ENCODE measurements at regions not wholly inside any gene's neighbourhood (a gene's known extent, or its start where the extent isn't known, plus 50 kb on each side); places are given as distances from the start of the nearest gene placed in this dataset.

DNA sequence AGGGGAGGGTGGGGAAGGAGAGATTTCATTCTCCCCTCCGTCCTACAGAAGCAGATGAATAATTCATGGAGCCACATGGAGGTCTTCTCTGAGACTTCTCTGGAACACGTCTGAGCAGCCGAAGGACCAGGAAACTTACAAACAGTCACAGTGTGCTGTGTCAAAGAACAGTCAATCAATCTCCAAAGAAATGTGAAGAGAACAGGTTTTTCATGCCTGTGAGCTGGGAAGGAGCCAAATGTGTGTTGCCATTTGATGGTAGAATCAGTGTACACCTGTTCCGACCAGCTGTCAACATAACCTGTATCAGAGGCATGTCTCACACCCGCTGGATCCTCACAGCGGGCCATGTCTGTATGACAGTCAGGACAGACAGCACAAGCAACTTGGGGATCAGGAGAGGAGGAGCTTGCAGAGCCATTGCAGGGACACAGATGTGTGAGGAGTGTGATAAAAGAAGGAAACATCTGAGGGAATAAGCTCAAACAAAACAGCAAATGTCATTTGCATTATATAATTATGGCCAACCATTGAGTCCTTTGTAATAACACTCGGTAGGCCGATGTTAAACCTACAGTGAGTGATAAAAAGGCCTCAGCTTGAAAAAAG lies 298.5 kb downstream of the EN1 start:
- no peak overlapping the region for H3K4me3 ChIP-seq (replicated peaks; ENCODE audit: low read depth, low read length)
- TF ChIP-seq, protein P1, sequence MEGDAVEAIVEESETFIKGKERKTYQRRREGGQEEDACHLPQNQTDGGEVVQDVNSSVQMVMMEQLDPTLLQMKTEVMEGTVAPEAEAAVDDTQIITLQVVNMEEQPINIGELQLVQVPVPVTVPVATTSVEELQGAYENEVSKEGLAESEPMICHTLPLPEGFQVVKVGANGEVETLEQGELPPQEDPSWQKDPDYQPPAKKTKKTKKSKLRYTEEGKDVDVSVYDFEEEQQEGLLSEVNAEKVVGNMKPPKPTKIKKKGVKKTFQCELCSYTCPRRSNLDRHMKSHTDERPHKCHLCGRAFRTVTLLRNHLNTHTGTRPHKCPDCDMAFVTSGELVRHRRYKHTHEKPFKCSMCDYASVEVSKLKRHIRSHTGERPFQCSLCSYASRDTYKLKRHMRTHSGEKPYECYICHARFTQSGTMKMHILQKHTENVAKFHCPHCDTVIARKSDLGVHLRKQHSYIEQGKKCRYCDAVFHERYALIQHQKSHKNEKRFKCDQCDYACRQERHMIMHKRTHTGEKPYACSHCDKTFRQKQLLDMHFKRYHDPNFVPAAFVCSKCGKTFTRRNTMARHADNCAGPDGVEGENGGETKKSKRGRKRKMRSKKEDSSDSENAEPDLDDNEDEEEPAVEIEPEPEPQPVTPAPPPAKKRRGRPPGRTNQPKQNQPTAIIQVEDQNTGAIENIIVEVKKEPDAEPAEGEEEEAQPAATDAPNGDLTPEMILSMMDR (IDR thresholded peaks at IDR 0.05; ENCODE audit: low read depth, low read length, missing control alignments): no peak
- no peak for DNase-seq (ENCODE audit: extremely low read depth, low read depth)

DNA sequence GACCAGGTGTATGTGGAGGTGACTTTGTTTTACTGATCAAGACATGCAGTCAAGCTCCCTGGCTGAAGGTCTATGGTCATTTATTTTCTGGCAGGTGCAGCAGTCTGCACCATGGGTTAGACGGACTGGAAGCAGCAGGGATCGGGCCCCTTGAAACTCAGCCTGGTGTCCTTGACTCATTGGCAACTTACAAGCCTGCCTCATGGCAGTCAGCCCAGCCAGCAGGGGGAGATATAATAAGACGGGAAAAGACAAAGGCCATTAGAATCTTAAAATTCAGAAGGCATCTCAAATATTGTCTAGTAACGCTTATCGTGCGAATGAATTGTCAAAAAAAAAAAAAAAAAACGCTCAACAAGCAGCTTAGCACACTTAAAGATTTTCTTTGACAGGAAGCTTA lies 308.2 kb downstream of the EN1 start:
- no peak for DNase-seq (ENCODE audit: extremely low read depth, low read depth)

DNA sequence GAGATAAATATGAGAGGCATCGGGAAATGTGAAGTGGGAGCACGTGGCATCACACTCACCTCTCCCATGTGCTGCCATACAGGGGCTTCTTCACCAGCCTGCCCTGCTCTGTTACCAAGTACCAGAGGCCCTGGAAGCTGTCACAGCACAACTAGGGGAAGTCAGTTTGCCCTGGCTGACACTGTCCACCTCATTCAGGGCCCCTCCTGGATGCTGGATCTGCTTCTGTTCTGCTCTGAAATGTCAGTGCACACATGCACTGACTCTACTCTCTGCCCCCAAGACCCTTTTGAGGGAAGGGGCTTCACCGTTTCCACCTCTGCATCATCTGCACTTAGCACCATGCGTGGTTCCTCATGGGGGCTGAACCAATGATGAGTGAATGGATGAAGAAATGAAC lies 311.1 kb downstream of the EN1 start:
- DNase-seq (ENCODE audit: extremely low read depth, low read depth): no peak
- TF ChIP-seq, protein P1 (IDR thresholded peaks at IDR 0.05; ENCODE audit: low read depth, low read length, missing control alignments): no peak
- no peak overlapping the region for H3K4me3 ChIP-seq (replicated peaks; ENCODE audit: low read depth, low read length)

More for the DNA sequence above, 308.2 kb downstream of the EN1 start:
- TF ChIP-seq, protein P1 (IDR thresholded peaks at IDR 0.05; ENCODE audit: low read depth, low read length, missing control alignments): peak; percentile 47
- H3K4me3 ChIP-seq (replicated peaks; ENCODE audit: low read depth, low read length): no peak overlapping the region

DNA sequence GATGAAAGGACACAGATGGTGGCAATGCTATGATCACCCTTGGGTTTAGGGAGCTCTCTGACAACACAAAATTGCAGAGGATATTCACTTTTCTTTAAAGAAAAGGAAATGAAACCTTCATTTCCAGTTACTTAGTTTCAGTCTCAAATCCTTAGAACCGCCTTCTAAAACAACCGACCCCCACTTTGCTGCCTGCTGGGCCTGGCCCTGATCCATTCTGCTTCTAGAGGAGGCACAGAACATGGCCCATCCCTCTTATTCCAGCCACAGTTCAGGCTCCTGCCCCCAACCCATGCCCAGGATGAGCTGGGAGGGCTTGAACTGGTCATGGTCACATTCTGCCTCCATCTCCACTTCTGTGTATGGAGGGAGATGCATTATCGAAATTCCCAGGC lies 311.6 kb downstream of the EN1 start:
- TF ChIP-seq, protein P1 (IDR thresholded peaks at IDR 0.05; ENCODE audit: low read depth, low read length, missing control alignments): no peak
- no peak overlapping the region for H3K4me3 ChIP-seq (replicated peaks; ENCODE audit: low read depth, low read length)
- DNase-seq (ENCODE audit: extremely low read depth, low read depth): no peak

DNA sequence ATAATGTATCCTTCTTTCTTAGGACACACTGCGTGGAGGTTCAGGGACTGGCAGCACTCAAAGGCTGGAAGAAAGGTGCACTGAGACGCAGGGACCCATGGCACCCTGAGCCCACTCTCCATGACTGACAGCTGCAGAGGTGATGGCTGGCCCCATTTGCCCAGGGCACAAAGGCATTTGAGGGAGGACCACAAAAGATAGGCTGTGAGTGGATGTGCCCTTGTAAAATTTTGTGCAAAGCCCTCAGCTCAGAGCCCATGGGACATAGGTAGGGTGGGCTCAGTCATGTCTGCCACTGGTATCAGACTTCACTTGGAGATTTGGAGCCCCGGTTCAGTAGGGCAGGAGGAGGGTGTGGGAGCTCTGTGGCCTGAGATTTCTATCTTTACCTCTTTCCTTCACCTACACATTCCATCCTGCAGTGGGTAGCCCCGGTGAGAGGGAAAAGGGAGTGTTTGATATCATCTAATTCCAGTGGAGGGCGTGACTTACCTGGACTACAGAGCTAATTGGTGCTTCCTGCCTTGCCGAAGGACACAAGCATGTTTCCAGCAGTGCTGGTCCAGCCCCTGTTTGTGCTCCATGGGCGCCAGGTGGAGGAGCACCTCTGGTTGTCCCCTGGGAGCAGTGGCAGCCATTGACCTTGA lies 312.2 kb downstream of the EN1 start:
- no peak for DNase-seq (ENCODE audit: extremely low read depth, low read depth)
- TF ChIP-seq, protein P1 (IDR thresholded peaks at IDR 0.05; ENCODE audit: low read depth, low read length, missing control alignments): no peak
- H3K4me3 ChIP-seq (replicated peaks; ENCODE audit: low read depth, low read length): no peak overlapping the region

DNA sequence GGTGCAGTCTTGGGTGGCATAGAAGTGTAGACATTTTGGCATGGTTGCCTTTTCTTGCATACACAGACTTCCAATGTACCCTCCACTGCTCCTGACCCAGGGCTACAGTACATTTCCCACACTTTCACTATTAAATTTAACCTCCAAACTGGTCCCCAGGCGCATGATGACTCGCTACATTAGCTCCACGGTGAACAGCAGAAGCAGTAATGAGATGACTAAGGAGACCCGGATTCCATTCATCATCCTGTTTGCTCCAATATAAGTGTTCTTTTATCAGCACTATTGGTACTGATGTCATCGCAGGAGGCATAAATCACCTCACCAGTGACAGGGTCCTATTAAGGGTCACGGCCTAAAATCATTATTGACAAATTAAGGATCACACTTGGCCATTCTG lies 316.5 kb downstream of the EN1 start:
- peak; percentile 3 for DNase-seq (ENCODE audit: extremely low read depth, low read depth)

More for the DNA sequence above, 316.5 kb downstream of the EN1 start:
- TF ChIP-seq, protein P1 (IDR thresholded peaks at IDR 0.05; ENCODE audit: low read depth, low read length, missing control alignments): no peak
- no peak overlapping the region for H3K4me3 ChIP-seq (replicated peaks; ENCODE audit: low read depth, low read length)
